HG02759 (cell line): ENCODE measurements at regions not wholly inside any gene's neighbourhood (a gene's known extent, or its start where the extent isn't known, plus 50 kb on each side); places are given as distances from the start of the nearest gene placed in this dataset.

ENCODE experiments used
- ATAC-seq: cut with Tn5 transposase; IDR thresholded peaks from one replicate; pipeline ENCODE4 v1.9.1; 2021; ENCODE audit warnings: mild to moderate bottlenecking, moderate library complexity; ENCODE audit not compliant: unreplicated experiment

GRCh38 chr6:71395731-71396409 lies 107.3 kb downstream of the OGFRL1 start:
- ATAC-seq = no peak

DNA sequence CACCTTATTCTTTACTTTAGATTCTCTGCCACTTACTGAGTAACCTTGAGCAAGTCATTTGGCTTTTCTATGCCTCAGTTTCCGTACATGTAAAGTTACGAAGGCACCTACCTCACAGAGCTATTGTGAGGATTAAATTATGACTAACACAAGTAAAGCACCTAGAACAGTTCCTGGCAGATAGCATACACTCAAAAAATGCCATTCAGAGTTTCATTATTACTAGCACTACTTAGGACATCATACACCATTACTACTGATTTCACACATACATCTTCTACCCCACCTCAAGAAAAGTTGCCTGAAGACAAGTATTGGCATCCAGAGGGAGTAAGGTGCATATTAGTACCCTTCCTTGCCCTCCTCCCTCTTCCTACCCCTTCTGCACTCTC lies 107.8 kb downstream of the OGFRL1 start:
- peak; percentile 97 for ATAC-seq

GRCh38 chr6:71399279-71399678 lies 110.7 kb downstream of the OGFRL1 start:
- no peak for ATAC-seq

DNA sequence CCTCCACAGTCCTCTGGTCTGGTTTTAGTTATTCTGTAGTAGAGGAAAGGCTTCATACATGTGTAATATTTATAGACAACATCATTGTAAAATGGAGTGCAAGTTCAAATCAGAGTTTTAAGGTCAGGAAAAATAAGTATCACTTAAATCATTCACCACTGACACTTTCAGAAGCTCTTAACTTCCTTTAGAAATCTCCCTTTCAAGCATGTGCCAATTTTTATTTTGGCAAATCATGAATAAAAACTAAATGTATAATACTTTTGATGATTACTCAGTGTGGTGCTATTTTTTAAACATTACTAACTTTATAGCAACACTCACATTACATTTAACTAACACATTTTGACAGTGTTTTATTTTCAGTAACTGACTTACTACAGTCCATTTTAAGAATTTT lies 112.2 kb downstream of the OGFRL1 start:
- ATAC-seq = no peak

DNA sequence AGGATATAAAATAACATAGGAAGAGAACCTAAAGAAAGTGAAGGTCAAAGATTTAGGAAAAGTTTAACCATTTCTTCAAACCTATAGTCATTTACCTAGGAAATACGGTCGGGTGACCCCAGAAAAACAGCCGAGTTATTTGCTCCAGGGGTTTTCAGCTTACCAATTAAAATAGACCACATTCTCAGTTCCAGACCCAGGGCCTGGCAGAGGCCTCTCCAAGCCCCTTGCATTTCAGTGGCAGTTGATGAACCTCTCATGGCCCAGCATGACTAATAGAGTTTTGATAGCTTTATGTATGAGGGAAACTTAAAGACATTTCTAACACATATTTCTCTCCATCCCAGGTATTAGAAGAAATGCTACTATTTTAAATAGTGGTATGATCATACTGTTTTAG lies 113.5 kb downstream of the OGFRL1 start:
- peak; percentile 71 for ATAC-seq

DNA sequence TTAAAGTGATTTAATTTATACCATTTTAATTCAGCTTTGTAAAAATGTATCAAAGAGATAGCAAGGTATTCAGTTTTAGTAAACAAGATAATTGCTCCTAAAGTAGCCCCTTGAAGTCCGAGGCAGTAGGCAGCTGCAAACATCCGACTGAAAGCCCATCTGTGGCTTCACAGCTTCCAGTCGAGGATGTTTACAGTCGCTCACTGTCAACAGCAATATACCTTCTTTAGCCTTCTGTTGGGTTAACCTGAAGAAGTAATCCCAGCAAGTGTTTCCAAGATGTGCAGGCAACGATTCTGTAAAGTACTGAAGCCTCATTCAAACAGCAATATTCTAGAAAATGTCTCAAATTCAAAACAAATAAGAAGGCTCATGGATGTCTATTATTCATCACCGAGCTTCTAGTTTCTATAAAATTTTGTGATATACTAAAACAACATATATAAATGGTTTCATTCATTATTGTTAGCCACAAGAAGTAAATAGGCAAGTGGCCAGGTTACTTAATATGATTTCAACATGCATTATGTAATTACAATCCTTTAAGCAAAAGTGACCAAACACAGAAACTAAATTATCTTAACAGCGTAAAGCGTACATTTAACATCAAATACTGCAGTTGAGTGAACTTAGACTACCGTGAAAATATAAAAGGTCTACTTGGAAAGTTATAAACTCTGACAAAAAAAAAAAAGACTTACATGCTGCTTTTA lies 115.0 kb downstream of the OGFRL1 start:
- no peak for ATAC-seq

- no peak for ATAC-seq
Observed at GRCh38 chr6:71404145-71404966, 115.7 kb downstream of the OGFRL1 start.

GRCh38 chr6:71404967-71405278 lies 116.3 kb downstream of the OGFRL1 start:
- no peak for ATAC-seq

DNA sequence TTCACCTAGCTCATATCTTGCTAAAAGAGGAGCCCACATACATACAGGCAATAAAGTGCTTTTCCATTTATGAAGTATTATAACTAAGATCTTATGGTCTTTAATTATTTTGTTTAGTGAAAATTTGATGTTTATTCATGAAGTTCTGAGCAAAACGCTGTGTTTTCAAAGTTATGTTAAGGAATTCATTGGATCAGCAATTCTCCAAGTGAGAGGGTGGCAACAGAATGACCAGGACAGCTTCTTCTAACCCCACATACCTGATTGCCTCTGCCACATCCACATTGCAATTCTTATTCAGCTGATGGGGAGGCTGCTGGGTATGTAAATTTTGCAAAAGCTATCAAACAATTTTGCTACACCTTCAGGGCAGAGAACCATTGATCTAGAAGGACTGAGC lies 116.8 kb downstream of the OGFRL1 start:
- ATAC-seq = no peak

GRCh38 chr6:71406865-71407860 lies 118.6 kb downstream of the OGFRL1 start:
- no peak for ATAC-seq

- no peak for ATAC-seq
Observed at GRCh38 chr6:71408787-71409723, 120.4 kb downstream of the OGFRL1 start.

DNA sequence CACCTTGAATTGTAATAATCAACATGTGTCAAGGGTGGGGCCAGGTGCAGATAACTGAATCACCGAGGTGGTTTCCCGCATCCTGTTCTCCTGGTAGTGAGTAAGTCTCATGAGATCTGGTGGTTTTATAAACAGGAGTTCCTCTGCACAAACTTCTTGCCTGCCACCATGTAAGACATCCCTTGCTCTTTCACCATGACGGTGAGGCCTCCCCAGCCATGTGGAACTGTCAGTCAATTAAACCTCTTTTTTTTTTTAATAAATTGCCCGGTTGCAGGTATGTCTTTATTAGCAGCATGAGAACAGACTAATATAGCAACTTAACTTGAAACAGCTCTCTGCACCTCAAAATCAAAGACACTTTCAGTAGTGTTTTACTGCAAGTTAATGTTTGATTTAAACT lies 121.6 kb downstream of the OGFRL1 start:
- peak; percentile 58 for ATAC-seq

GRCh38 chr6:71410681-71411080 lies 122.1 kb downstream of the OGFRL1 start:
- no peak for ATAC-seq

GRCh38 chr6:71411882-71412281 lies 123.3 kb downstream of the OGFRL1 start:
- no peak for ATAC-seq

GRCh38 chr6:71412559-71413140 lies 124.0 kb downstream of the OGFRL1 start:
- ATAC-seq = no peak

DNA sequence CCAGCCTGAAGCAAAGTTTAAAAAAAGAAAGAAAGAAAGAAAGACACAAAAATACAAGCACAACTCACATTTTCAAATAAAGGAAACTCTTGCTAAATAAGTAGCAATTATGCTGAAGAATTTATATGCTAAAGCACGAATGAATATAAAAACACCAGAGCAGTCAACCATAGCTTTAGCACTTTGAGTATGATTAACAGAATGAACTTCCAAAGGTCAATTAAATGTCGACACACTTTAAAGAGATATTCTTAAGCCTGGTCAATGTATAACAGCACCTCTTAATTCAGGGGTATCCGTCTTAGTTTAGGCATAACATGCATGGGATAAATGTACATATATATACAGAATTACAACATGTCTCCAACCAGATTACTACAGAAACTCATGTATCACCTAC lies 125.9 kb downstream of the OGFRL1 start:
- ATAC-seq = no peak

DNA sequence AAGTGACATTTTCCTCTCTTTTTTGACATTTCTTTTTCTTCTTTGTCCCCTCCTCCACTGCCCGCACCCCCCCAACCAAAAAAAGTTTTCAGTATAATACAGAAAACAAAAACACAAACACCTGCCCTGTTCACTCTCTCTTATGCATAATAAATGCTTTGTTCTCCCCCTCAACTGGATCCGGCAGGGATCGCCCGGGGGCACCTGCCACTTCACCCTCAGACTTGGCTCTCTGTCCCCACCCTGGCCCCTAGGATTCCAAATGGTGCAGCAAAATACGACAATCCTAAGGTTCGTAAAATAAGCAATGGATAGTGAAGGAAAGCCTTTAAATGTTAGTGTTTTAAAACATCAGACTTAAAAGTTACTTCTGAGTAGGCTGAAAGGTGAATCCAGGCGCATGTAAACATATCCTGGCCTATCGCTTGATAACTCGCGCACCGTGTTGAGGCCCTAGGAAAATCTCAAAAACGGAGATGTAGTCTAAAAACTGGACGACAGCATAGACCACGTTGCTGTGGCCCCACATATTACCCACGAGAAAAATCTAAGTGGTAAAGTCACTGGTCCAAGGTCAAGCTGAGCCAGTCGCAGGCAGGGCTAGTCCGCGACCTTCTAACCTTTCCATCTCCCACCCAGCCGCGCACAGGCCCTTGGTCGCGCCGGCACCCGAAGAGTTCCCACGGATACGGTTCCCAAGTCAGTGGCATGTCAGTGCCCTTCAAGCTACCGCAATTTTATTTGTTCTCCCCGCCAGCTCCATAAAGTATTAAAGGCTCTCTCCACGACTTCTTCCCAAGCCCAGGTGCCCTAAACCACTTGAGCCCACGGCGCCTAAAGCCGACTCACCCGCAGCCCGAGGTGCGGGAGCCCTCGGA lies 130.8 kb downstream of the OGFRL1 start:
- no peak for ATAC-seq

DNA sequence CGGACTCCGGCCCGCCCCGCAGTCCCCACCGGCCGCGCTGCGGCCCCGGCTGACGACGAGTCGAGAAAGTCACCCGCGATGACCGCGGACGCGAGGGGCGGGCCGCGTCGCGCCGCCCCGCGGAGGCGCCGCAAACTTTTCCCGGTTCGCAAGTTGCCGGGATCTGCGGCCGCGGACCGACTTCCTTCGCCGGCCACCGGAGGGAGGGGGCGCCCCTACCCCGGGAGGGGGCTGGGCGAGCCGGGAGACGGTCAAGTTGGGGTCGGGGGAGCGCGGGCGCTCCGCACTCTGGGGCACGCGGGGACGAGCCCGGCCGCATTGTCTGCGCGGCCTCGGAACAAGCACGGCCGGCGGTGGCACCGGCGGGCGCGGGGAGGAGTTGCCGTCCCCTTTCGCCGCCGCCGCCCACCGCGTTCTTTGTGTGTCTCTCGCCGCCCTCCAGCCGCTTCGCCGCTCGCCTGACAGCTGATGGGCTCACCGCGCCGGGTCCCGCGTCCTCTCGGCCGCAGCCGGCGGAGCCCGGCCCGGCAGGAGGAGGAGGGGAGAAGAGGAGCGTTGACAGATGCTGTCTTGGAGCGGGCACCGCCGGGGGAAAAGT lies 131.6 kb downstream of the OGFRL1 start:
- peak; percentile 52 for ATAC-seq
